ENCODE measurements at regions not wholly inside any gene's neighbourhood (a gene's known extent, or its start where the extent isn't known, plus 50 kb on each side); places are given as distances from the start of the nearest gene placed in this dataset.
"Not testable (repeated sequence)": the region's sequence is repeated elsewhere in the genome, so short reads cannot be mapped to it uniquely, and the experiment has no call there.

DNA sequence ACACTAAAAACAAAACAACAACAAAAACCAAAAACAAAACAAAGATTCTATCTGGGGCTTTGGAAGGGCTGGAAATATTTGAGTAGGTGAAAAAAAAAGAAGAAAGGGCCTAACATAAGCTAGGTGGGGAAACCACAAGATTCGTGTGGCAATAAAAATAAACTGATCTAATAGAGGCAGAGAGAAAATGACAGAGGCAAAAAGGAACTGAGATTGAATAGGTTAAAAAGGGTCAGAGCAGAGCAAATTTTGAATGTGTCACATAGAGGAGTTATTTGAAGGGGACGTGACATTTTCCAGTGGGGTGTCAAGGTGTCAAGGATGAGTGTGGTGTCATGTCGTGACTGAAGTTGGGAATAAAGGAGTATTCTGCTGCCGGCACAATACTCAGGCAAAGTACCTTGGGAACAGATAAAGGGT lies 65.2 kb upstream of the RALGPS2 start:
- H3K27ac Mint-ChIP-seq: no peak overlapping the region
- no peak overlapping the region for H3K4me3 Mint-ChIP-seq
- H3K4me1 Mint-ChIP-seq (ENCODE audit: low read depth): peaks cover 16% of the 10 kb centered on the region
- peaks cover 8% of the 10 kb centered on the region for H3K9me3 Mint-ChIP-seq
- H3K36me3 Mint-ChIP-seq (ENCODE audit: low read depth): no peaks in the 10 kb centered on the region
- intact Hi-C loops (cut with micrococcal nuclease): no loop called here
- H3K27me3 Mint-ChIP-seq: no peaks in the 10 kb centered on the region

DNA sequence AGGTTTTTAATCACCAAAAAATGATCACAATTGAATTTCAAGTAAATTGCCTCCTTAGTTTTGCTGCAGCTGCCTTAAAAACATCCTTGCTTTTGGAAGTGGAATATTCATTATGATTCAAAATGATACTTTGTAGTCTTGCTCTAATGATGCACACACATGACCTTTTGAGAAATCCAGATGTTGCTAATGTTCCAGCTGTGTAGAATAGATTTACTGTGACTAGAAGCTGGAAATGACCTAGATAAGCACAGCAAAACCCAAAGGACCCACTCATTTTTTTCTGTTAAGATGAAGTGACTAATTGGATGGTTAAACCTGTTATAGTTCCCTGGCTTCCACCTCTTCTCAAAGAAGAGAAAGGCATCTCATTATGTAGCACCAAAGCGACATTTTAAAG lies 64.6 kb upstream of the RALGPS2 start:
- intact Hi-C loops (cut with micrococcal nuclease): no loop called here

DNA sequence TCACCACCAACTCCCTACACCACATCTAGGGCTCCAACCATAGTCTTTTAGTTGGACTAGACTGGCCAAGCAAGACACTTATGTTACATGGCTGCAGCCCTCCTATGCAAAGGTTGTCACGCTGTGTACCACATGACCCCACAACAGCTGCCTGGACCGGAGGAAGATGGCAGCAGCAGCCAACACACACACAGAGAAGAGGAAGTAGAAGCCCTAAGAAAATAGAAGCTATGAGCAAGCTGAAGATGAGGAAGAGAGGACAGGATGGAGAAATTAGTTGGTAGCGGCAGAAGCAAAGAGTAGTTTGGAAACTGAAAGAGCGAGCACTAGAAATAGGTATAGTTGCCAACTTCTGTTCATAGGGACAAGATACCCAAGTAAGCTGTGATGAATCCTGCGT lies 60.8 kb upstream of the RALGPS2 start:
- intact Hi-C loops (cut with micrococcal nuclease): no loop called here
- H3K9me3 Mint-ChIP-seq: peaks cover 8% of the 10 kb centered on the region
- no peaks in the 10 kb centered on the region for H3K36me3 Mint-ChIP-seq (ENCODE audit: low read depth)
- peaks cover 17% of the 10 kb centered on the region for H3K4me1 Mint-ChIP-seq (ENCODE audit: low read depth)
- H3K27ac Mint-ChIP-seq: no peak overlapping the region
- H3K27me3 Mint-ChIP-seq: no peaks in the 10 kb centered on the region
- no peak overlapping the region for H3K4me3 Mint-ChIP-seq

More for the DNA sequence above, 64.6 kb upstream of the RALGPS2 start:
- Mint-ChIP-seq H3K27me3 (no peaks in the 10 kb centered on the region), H3K4me1 (ENCODE audit: low read depth) (peaks cover 17% of the 10 kb centered on the region), H3K27ac (no peak overlapping the region), H3K36me3 (ENCODE audit: low read depth) (no peaks in the 10 kb centered on the region), H3K9me3 (peaks cover 8% of the 10 kb centered on the region), H3K4me3 (no peak overlapping the region)

DNA sequence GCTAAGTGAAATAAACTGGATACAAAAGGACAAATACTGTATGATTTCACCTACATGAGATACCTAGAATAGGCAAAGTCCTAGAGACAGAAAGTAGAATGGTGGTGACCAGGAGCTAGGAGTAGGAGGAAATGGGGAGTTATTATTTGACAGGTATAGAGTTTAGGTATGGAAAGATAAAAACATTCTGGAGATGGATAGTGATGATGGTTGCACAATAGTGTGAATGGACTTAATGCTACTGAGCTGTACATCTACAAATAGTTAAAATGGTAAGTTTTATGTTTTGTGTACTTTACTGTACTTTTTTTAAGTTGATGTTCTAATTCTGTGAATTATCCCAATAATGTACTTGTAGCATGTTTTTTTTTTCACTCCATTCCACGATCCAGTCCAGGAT lies 59.5 kb upstream of the RALGPS2 start:
- peaks cover 10% of the 10 kb centered on the region for H3K4me1 Mint-ChIP-seq (ENCODE audit: low read depth)
- H3K27ac Mint-ChIP-seq: no peak overlapping the region
- no peaks in the 10 kb centered on the region for H3K36me3 Mint-ChIP-seq (ENCODE audit: low read depth)
- H3K9me3 Mint-ChIP-seq: peaks cover 8% of the 10 kb centered on the region
- intact Hi-C loops (cut with micrococcal nuclease): no loop called here
- H3K4me3 Mint-ChIP-seq: no peak overlapping the region
- H3K27me3 Mint-ChIP-seq: no peaks in the 10 kb centered on the region

DNA sequence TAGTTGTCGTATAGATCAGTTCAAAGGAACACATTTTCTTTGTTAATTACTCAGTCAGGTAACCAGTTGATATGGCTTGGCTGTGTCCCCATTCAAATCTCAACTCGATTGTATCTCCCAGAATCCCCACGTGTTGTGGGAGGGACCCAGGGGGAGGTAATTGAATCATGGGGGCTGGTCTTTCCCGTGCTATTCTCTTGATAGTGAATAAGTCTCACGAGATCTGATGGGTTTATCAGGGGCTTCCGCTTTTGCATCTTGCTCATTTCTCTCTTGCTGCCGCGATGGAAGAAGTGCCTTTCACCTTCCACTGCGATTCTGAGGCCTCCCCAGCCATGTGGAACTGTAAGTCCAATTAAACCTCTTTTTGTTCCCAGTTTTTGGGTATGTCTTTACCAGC lies 58.2 kb upstream of the RALGPS2 start:
- not testable (repeated sequence) for H3K4me3 Mint-ChIP-seq

DNA sequence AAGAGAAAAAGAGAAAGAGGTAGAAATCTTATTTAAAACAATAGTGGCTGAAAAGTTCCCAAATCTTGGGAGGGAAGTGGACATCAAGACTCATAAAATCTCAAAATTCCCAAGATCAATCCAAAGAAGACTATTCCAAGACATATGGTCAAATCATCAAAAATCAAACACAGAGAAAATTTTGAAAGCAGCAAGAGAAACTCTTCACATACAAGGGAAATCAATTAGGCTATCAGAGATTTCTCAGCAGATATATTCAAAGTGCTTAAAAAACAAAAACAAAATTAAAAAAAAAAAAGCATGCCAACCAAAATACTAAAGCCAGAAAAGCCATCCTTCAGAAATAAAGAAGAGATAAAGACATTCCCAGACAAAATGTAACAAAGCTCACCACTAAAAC lies 52.6 kb upstream of the RALGPS2 start:
- Mint-ChIP-seq H3K4me1 (ENCODE audit: low read depth) (no peaks in the 10 kb centered on the region), H3K27ac (no peak overlapping the region), H3K4me3 (no peak overlapping the region), H3K36me3 (ENCODE audit: low read depth) (no peaks in the 10 kb centered on the region), H3K27me3 (no peaks in the 10 kb centered on the region), H3K9me3 (peaks cover 11% of the 10 kb centered on the region)
- intact Hi-C loops (cut with micrococcal nuclease): no loop called here

More for the DNA sequence above, 58.2 kb upstream of the RALGPS2 start:
- intact Hi-C loops (cut with micrococcal nuclease); H3K27ac Mint-ChIP-seq; H3K36me3 Mint-ChIP-seq (ENCODE audit: low read depth); H3K27me3 Mint-ChIP-seq; H3K4me1 Mint-ChIP-seq (ENCODE audit: low read depth): not testable (repeated sequence)
- H3K9me3 Mint-ChIP-seq: peaks cover 10% of the 10 kb centered on the region

DNA sequence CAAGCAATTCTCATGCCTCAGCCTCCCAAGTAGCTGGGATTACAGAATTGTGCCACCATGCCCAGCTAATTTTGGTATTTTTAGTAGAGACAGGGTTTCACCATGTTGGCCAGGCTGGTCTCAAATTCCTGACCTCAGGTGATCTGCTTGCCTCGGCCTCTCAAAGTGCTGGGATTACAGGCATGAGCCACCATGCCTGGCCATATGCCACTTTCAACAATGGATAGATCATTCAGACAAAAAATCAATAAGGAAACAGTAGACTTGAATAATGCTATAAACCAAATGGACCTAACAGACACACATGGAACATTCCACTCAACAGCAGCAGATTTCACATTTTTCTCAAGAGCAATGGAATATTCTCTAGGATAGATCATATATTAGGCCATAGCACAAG lies 50.5 kb upstream of the RALGPS2 start:
- intact Hi-C loops (cut with micrococcal nuclease); H3K27me3 Mint-ChIP-seq; H3K36me3 Mint-ChIP-seq (ENCODE audit: low read depth); H3K4me1 Mint-ChIP-seq (ENCODE audit: low read depth); H3K27ac Mint-ChIP-seq; H3K4me3 Mint-ChIP-seq: not testable (repeated sequence)
- H3K9me3 Mint-ChIP-seq: peaks cover 11% of the 10 kb centered on the region

All from dendritic cell treated with granulocyte-macrophage colony-stimulating factor and Interleukin-4, amounts not matched to agents 40 ng/mL and 50 ng/mL, for 4 days (primary cell).